ENCODE measurements at regions not wholly inside any gene's neighbourhood (a gene's known extent, or its start where the extent isn't known, plus 50 kb on each side); places are given as distances from the start of the nearest gene placed in this dataset.

DNA sequence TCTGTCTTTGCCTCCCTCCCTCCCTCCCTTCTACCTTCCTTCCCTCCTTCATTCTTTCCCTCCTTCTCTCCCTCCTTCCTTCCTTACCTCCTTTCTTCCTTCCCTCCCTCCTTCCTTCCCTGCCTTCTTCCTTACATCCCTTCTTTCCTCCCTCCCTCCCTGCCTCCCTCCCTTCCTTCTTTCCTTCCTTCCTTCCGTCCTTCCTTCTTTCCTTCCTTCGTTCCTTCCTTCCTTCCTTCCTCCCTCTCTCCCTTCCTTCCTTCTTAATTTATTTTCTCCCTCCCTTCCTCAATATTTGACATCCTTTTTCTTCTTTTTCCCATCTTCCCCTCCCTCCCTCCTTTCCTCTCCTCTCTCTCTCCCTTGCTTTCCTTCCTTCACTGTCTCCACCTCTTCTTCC is 301.8 kb downstream of the GATA3 start:
- no peak for TF ChIP-seq POLR2A (IDR thresholded peaks at IDR 0.05; ENCODE audit: low read depth, low read length)
- TF ChIP-seq POLR2AphosphoS5 (IDR thresholded peaks at IDR 0.05; ENCODE audit: low read depth, low read length): no peak
- TF ChIP-seq TAF1 (IDR thresholded peaks at IDR 0.05; ENCODE audit: borderline replicate concordance, low read depth, low read length): no peak
